HG02588 (cell line): ENCODE measurements at regions not wholly inside any gene's neighbourhood (a gene's known extent, or its start where the extent isn't known, plus 50 kb on each side); places are given as distances from the start of the nearest gene placed in this dataset.

Experiments used
- ATAC-seq: cut with Tn5 transposase; IDR thresholded peaks from one replicate; pipeline ENCODE4 v1.9.1; 2021; ENCODE audit warnings: mild to moderate bottlenecking, moderate library complexity; ENCODE audit not compliant: unreplicated experiment

- no peak for ATAC-seq
These were observed 55.5 kb upstream of the SLC5A12 start for GRCh38 chr11:26777372-26777808.

- ATAC-seq: peak; percentile 51
These were observed 56.3 kb upstream of the SLC5A12 start for GRCh38 chr11:26778000-26778757.

GRCh38 chr11:26779074-26779865 lies 57.4 kb upstream of the SLC5A12 start:
- ATAC-seq: no peak

- no peak for ATAC-seq
These were observed 58.7 kb upstream of the SLC5A12 start for GRCh38 chr11:26780376-26781085.

- ATAC-seq: no peak
These were observed 60.5 kb upstream of the SLC5A12 start for GRCh38 chr11:26782220-26782965.

- ATAC-seq: no peak
These were observed 62.1 kb upstream of the SLC5A12 start for GRCh38 chr11:26783997-26784396.

- ATAC-seq: no peak
These were observed 68.9 kb upstream of the SLC5A12 start for GRCh38 chr11:26790738-26791137.

- no peak for ATAC-seq
These were observed 71.1 kb upstream of the SLC5A12 start for GRCh38 chr11:26792941-26793340.

- no peak for ATAC-seq
These were observed 71.6 kb upstream of the SLC5A12 start for GRCh38 chr11:26793487-26793886.

- no peak for ATAC-seq
These were observed 79.7 kb upstream of the SLC5A12 start for GRCh38 chr11:26801601-26802000.

- ATAC-seq: no peak
These were observed 83.1 kb upstream of the SLC5A12 start for GRCh38 chr11:26805001-26805400.

GRCh38 chr11:26806219-26806618 lies 84.4 kb upstream of the SLC5A12 start:
- ATAC-seq: no peak

- ATAC-seq: no peak
These were observed 98.9 kb upstream of the SLC5A12 start for GRCh38 chr11:26820739-26821138.

GRCh38 chr11:26823963-26824362 lies 102.1 kb upstream of the SLC5A12 start:
- ATAC-seq: no peak

GRCh38 chr11:26827567-26828081 lies 105.8 kb upstream of the SLC5A12 start:
- ATAC-seq: no peak

- no peak for ATAC-seq
These were observed 106.4 kb upstream of the SLC5A12 start for GRCh38 chr11:26828288-26828687.

GRCh38 chr11:26830218-26830617 lies 108.4 kb upstream of the SLC5A12 start:
- ATAC-seq: peak; percentile 61

GRCh38 chr11:26830757-26831156 lies 108.9 kb upstream of the SLC5A12 start:
- ATAC-seq: no peak

- ATAC-seq: no peak
These were observed 112.7 kb upstream of the SLC5A12 start for GRCh38 chr11:26834601-26835000.

GRCh38 chr11:26835611-26836010 lies 113.8 kb upstream of the SLC5A12 start:
- no peak for ATAC-seq

GRCh38 chr11:26837154-26837553 lies 115.3 kb upstream of the SLC5A12 start:
- no peak for ATAC-seq
